ENCODE measurements at regions not wholly inside any gene's neighbourhood (a gene's known extent, or its start where the extent isn't known, plus 50 kb on each side); places are given as distances from the start of the nearest gene placed in this dataset.
A peak's percentile ranks its signal among the peaks of the same experiment; 100 is the strongest.
"Not testable (repeated sequence)": the region's sequence is repeated elsewhere in the genome, so short reads cannot be mapped to it uniquely, and the experiment has no call there.

DNA sequence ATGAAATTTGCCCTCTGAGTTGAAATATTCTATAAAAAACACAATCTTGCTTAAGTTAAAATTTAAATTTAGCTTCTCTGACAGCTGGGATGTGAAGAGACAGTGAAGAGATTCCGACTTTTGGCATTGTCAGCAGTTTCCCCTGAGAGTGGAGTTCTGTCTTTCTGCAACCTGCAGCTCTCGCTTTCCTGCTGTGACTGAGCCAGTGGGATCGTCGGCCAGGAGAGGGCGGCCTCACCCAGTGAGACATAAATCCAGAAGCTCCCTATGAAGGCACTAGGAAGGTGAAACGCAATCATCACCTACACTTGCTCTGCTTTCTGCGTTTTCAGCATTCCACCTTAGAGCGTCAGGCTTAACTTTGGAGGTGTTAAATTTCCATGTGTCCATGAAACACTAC lies 75.4 kb upstream of the HNMT start:
- DNase-seq: peak; percentile 24 to 45

DNA sequence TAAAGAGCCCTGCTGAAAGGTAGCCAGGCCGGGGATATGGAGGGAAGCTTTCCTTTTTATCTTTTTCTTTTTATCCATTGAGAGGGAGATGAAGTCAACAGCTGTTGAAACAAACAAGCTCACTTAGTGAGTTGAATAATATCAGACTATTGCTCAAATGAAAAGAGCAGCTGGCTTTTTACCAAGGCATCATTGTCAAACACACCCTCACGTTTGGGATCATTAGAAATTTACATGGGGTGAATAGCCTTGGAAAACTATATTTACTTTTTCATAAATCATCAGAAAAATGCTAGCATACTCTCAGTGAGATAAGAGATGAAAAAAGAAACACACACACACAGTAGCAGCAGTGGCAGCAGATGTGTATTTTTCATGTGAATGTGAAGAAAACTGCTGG lies 71.5 kb upstream of the HNMT start:
- no peak for DNase-seq

DNA sequence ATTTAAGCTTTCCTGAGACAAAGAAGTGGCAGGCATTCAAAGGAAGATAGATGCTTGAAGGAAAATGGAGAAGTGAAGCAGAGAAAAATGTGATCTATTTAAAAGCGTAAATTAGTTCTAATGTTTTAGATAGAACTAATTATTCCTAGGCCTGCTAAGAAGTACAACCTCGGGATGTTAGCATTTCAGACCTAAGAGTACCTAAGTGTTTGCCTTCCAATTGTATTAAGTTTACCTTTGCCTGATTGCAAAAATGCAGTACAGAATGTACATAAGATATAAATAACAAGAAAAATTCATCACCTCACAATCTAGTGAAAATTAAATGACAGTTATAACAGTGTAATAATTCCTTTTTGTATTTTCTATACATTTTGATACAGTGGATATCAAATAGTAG lies 71.1 kb upstream of the HNMT start:
- no peak for DNase-seq

- DNase-seq: no peak
Measured at GRCh38 chr2:137896467-137896866, 67.8 kb upstream of the HNMT start.

DNA sequence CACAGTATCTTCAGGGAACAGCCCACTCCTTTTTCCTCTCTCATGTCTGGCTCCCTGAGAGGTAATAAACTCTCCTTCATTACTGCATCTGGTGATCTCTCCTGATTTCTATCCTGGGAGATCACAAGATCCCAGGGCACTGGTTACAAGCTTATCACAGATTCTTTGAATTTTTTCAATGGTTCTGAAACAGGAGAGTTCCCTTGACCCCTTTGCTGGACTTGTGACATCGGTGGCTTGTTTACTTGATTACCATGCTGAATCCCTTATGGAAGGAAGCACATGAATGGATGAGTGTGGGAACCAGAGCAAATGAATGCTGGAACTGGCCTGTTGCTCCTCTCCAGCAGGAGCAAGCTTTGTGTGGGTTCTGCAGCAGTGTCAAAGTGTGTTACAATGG lies 67.2 kb upstream of the HNMT start:
- DNase-seq: no peak

- DNase-seq: no peak
Measured at GRCh38 chr2:137900421-137901141, 63.7 kb upstream of the HNMT start.

- peak in 1 of 2 experiments; percentile 40 for DNase-seq
Measured at GRCh38 chr2:137910641-137911040, 53.6 kb upstream of the HNMT start.

DNA sequence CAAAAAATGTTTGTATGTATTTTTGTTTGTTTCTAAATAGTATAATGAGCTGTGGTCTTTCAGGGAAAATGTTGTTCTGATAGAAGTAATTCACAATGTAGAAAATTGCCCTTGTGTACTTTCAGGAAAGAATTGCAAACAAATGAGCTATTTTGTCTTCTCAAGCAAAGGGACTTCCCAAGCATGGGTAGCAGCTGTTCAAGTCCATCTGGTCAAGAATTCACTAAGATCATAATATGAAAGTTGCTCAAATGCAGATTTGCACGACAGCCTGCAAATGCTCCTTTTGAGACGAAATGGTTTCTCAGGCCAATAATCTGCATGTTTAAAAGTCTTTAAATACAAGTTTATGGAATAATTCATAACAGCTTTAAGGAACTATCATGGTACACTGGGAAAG lies 51.9 kb upstream of the HNMT start:
- peak in 1 of 2 experiments; percentile 58 for DNase-seq

DNA sequence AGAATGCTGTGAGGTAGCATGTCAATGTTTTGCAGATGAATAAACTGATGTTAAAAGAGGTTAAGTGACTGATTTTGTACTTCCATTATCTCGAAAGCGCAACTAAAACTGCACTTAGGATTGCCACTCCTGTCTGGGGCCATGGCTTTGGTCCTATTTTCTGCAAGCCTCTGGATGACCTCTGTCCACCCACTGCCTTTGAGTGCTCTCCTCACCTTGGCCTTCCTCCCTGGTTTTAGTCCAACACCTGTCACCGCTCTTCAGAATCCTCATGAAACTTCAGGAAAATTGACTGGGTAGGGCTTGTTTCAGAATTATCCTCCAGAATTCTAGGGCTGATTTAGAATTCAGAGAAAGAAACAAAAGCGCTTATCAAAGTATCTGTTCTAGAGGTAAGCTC lies 51.1 kb upstream of the HNMT start:
- DNase-seq: no peak

DNA sequence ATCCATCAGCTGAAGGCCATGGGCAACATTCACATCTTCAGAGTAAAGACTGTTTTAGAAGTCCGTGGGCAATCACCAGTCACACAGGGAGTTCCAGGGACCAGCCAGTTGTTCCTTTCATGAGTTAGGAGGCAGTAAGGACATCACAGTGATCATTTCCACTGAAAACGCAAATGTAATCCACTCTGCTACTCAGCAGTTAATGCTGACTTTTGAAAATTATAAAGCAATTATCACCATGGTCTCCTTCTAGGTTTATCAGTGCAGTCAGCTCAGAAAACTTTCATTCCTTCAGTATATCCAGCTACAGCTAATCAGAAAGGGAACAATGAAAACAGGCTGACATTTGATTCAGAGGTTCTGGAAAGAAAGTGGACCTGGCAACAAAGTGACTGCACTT lies 50.6 kb upstream of the HNMT start:
- not testable (repeated sequence) for DNase-seq
